ENCODE measurements at regions not wholly inside any gene's neighbourhood (a gene's known extent, or its start where the extent isn't known, plus 50 kb on each side); places are given as distances from the start of the nearest gene placed in this dataset.
"Not testable (repeated sequence)": the region's sequence is repeated elsewhere in the genome, so short reads cannot be mapped to it uniquely, and the experiment has no call there.

DNA sequence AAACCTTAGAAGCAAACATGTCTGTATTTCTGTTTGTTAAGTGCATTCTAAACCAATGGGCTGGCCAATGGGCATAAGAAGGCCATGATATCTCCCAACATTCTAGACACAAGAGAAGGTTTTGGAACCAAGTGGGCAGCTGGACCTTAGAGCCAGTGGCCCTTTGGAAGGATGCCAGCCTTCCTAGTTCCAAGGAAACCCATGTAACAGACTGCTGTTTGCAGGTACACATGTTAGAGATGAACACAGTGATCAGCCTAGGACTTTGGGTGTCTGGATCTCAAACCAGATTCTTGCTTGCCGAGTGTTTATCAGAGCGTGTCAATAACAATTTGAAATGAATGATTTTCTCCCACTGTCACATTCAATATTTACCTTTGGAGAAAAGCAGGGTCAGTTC lies 97.5 kb upstream of the COPS8 start:
- Mint-ChIP-seq H3K36me3 (no peaks in the 10 kb centered on the region), H3K27ac (no peak overlapping the region), H3K4me3 (no peak overlapping the region), H3K4me1 (peaks cover 2% of the 10 kb centered on the region), H3K9me3 (no peaks in the 10 kb centered on the region), H3K27me3 (peaks cover 17% of the 10 kb centered on the region)
- no peak for DNase-seq

DNA sequence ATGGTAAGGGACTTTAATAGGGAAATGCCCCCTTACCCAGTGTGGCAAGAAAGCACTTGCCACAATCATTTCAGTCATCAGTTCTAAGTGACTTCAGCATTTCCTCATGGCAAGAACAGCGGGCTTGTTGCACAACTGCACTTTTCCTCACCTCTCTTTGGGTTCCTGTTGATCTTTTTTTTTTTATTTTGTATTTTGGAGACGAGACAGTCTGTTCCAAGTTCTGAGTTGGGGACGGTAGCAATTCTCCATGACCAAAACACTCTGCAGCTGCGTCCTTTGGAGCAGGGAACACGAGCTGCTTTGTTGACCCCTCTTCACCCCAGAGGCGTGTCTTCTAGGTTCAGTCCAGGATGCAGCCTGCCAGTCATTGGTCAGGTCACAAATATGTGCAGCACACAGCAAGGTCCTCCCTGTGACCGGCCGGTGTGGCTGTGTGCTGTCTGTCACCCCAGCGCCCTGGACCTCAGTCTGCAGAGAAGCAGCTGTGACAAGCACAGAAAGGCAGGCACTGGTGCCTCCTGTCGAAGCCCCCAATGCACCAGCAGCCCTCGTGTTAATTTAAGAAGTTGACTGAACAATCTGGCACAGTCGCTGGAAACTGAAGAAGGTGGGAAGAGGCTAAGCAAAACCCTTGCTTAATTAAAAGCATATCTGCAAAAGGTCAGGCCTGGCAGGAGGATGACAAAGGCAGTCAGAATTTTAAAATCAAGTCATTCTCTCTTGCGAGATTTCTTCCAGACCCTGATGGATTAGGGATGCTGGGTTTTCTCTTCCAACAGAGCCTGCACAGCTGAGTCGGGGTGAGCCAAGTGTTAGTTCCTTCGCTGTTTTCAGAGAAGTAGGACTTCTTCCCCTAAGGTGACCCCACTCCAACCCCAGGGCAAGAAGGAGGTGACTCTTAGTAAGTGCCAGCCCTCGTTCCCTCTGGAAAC lies 96.7 kb upstream of the COPS8 start:
- Mint-ChIP-seq H3K4me3 (no peak overlapping the region), H3K4me1 (peaks cover 2% of the 10 kb centered on the region), H3K27ac (no peak overlapping the region)

DNA sequence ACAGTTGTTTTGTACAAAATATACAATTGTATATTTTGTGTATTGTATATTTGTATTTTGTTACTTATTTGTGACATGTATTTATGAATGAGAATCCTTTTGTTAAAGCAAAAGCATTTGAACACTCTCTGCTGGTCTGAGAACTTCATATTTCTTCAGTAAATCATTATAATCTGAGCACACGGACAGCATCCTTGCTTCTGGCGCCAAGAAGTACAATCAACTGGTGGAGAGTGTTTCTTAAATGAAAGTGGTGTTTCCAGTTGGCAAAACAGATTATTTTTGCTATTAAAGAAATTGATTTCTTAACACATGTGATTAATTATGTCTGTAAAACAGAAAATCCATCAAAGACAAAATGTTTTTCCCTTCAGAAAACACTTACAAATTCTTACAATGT lies 95.1 kb upstream of the COPS8 start:
- no peaks in the 10 kb centered on the region for H3K9me3 Mint-ChIP-seq
- no peak overlapping the region for H3K27ac Mint-ChIP-seq
- H3K4me1 Mint-ChIP-seq: peaks cover 2% of the 10 kb centered on the region
- no peak for DNase-seq
- H3K4me3 Mint-ChIP-seq: no peak overlapping the region
- H3K27me3 Mint-ChIP-seq: peaks cover 17% of the 10 kb centered on the region
- H3K36me3 Mint-ChIP-seq: no peaks in the 10 kb centered on the region

More for the DNA sequence above, 96.7 kb upstream of the COPS8 start:
- Mint-ChIP-seq H3K27me3 (peaks cover 17% of the 10 kb centered on the region), H3K36me3 (no peaks in the 10 kb centered on the region), H3K9me3 (no peaks in the 10 kb centered on the region)
- DNase-seq: no peak

DNA sequence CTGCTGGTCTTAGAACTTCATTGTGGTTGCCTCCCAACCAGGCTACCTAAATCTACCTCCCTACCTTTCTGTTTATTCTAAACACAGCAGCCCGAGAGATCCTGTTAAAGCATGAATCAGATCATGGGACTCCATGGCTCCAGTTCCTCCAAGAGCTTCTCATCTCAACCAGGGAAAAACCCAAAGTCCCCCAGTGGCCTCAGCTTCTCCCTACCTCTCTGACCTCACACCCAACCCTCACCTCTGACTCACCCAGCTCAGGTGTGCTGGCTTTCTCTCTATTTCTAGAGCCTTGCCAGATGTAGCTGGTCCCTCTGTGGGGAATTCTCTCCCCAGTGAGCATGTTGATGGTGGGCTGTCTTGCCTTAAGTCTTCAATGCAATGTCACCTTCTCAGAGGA lies 93.8 kb upstream of the COPS8 start:
- H3K9me3 Mint-ChIP-seq: no peaks in the 10 kb centered on the region
- peaks cover 17% of the 10 kb centered on the region for H3K27me3 Mint-ChIP-seq
- H3K4me1 Mint-ChIP-seq: no peaks in the 10 kb centered on the region
- H3K4me3 Mint-ChIP-seq: no peak overlapping the region
- DNase-seq: no peak
- H3K36me3 Mint-ChIP-seq: no peaks in the 10 kb centered on the region
- no peak overlapping the region for H3K27ac Mint-ChIP-seq

DNA sequence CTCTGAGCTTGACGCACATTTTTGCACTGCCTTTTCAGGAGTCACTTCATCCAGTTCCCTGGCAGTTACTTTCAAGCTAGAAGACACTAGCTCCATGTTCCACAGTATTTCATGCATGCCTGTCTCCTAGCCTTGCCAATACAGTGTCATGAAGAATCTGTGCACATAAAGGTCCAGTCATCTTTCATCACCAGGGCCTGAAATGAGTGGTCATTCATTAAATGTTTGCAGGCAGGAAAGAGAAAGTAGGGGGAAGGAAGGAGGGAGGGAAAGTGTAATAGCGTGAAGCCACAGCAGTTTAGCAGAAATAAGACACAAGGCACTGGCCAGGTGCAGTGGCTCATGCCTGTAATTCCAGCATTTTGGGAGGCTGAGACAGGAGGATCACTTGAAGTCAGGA lies 92.4 kb upstream of the COPS8 start:
- no peaks in the 10 kb centered on the region for H3K4me1 Mint-ChIP-seq
- H3K27me3 Mint-ChIP-seq: peaks cover 18% of the 10 kb centered on the region
- no peak overlapping the region for H3K4me3 Mint-ChIP-seq

DNA sequence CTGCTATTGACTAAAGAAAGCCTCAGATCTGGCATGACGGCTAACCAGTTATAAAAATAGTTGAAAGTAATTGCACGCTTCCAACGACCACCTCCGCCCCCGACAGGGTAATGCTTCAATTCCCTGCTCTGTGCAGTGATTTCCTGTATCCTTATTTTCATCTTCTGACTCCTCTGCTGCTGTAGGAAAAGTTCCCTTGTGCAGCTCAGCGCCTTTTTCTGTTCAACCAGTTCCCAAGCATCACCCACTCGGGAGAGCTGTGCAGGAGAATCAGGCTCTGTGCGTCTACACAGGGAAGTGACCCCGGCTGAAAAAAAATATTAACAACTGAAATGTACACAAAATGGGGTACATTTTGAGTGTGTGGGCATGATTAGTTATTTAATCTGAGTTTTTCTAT lies 91.3 kb upstream of the COPS8 start:
- H3K27me3 Mint-ChIP-seq: peaks cover 10% of the 10 kb centered on the region
- H3K27ac Mint-ChIP-seq: no peak overlapping the region
- no peaks in the 10 kb centered on the region for H3K9me3 Mint-ChIP-seq
- DNase-seq: no peak
- no peaks in the 10 kb centered on the region for H3K36me3 Mint-ChIP-seq
- no peaks in the 10 kb centered on the region for H3K4me1 Mint-ChIP-seq
- H3K4me3 Mint-ChIP-seq: no peak overlapping the region

More for the DNA sequence above, 92.4 kb upstream of the COPS8 start:
- Mint-ChIP-seq H3K27ac (no peak overlapping the region), H3K9me3 (no peaks in the 10 kb centered on the region), H3K36me3 (no peaks in the 10 kb centered on the region)
- DNase-seq: no peak

DNA sequence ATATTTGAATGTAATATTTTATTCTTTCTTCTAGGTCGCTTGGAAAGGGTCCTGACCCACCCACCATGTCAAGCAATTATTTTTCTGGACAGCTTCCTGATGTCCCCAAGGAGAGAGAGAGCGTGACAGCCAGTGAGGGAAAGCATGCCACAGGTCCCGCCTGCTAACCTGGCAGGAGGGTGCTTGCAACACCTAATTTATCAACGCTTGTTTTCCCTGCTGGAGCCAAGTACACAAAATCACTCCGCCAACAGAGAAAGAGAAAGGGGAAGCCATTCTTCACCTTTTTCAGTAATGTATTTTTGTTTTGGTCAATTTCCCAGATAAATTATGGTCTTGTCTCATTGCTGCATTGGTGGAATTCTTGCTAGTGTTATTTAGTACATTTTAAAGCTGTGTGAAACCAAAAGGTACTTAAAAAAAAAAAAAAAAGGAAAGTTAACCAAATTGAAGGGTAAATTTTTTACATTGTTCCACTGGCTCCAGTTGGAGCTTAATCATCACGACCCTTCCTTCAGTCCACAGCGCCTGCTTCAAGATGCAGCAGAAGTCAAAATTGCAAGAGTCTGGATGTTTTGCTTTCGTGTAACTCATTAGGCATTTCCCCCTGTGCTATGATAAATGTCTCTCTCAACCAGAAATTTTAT lies 88.5 kb upstream of the COPS8 start:
- peaks cover 5% of the 10 kb centered on the region for H3K27me3 Mint-ChIP-seq
- no peaks in the 10 kb centered on the region for H3K4me1 Mint-ChIP-seq
- H3K9me3 Mint-ChIP-seq: no peaks in the 10 kb centered on the region
- DNase-seq: no peak
- no peak overlapping the region for H3K27ac Mint-ChIP-seq
- no peak overlapping the region for H3K4me3 Mint-ChIP-seq
- no peaks in the 10 kb centered on the region for H3K36me3 Mint-ChIP-seq

DNA sequence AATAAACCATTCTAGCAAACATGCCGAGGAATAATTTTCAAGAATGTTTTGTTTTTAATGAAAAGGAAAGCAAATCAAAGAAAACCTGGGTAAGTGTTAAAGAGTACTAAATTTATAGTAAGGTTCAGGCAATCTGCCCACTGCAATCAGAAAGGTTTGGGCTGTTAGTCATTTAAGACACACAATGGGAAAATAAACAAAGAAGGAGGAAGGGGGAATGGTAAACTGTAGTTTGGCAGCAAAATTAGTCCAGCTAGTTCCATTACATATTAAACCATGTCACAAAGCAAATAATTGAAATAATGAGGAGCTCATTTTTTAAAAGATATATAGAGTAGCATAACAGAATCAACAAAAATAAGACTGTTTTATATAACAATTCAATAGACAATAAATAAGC lies 87.5 kb upstream of the COPS8 start:
- Mint-ChIP-seq H3K27ac (no peak overlapping the region), H3K27me3 (peaks cover 3% of the 10 kb centered on the region), H3K4me1 (no peaks in the 10 kb centered on the region), H3K36me3 (no peaks in the 10 kb centered on the region), H3K4me3 (no peak overlapping the region), H3K9me3 (no peaks in the 10 kb centered on the region)
- no peak for DNase-seq

DNA sequence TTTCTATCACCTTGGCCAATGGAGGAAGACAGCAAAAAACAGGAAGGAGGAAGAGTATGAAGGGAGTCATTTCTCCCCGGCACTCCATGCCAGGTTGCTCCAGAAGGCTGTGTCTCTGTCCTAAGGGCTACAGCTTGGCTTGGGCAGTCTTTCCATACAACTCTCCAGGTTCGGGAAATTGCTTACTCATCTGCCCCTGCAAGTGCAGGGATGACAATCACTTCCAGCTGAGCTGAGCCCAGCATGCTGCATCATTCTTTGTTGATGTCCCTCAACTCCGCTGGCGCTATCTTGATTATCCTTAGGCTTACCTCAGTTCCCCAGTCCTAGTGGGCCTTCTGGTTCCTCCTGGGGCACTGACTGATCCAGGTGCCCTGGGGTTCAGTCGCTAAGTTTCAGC lies 86.9 kb upstream of the COPS8 start:
- Mint-ChIP-seq H3K4me1 (no peaks in the 10 kb centered on the region), H3K4me3 (no peak overlapping the region), H3K27me3 (peaks cover 3% of the 10 kb centered on the region), H3K9me3 (no peaks in the 10 kb centered on the region), H3K27ac (no peak overlapping the region), H3K36me3 (no peaks in the 10 kb centered on the region)
- DNase-seq: no peak

DNA sequence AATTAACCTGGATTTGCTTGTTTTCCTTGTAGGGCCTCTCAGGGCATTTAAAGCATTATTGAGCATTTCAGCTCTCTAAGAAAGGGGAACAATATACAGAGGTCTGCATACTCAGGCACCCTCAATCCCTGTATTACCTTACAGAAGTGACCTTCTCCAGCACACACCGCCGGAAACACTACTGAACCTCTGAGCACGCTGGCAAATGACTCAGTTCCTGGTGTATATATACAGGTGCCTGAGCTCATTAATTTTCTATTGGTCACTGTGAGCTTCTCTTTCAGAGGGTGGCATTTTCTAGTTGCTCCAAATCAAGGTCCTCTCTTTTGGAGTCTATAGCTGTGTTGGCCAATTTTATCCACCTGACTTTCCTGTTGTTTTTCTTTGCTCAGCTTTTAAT lies 85.2 kb upstream of the COPS8 start:
- Mint-ChIP-seq H3K27me3 (peaks cover 3% of the 10 kb centered on the region), H3K36me3 (no peaks in the 10 kb centered on the region), H3K4me1 (no peaks in the 10 kb centered on the region), H3K27ac (no peak overlapping the region), H3K9me3 (no peaks in the 10 kb centered on the region), H3K4me3 (no peak overlapping the region)
- DNase-seq: no peak

DNA sequence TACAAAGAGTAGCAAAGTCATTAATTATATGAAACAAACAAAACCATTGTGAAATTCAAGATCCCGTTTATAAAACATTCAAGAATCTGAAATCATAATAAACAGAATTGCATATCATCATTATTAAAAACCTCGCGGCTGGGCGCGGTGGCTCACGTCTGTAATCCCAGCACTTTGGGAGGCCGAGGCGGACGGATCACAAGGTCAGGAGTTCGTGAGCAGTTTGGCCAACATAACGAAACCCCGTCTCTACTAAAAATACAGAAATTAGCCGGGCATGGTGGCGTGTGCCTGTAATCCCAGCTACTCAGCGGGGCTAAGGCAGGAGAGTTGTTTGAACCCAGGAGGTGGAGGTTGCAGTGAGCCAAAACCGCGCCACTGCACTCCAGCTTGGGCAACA lies 80.3 kb upstream of the COPS8 start:
- DNase-seq: not testable (repeated sequence)

DNA sequence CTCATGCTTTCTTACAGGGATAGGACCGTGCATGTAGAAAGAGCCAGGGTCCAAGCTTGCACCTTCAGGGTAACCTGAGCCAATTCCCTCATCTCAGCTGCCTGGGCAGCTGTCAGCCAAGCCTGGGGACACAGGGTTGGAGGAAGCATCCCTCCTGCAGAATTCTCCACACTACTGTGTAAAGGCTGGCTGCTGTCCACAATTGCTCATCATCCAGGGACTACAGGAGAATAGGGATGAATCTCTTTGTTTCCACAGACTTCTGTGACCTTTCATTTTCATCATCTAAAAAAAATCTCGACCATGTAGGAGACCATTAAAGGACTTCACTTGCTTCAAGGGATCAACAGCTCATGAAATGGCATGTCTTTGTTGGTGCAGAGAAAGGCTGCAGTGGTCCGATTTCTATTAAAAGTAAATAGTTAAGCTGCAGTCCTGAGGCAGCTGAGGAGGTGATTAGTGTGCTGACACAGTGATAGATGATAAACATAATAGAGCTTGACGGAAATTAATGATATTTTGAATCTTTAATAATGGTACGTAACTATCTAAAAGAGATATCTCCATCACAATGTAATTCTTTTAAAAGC lies 74.4 kb upstream of the COPS8 start:
- no peaks in the 10 kb centered on the region for H3K4me1 Mint-ChIP-seq
- DNase-seq: no peak
- H3K9me3 Mint-ChIP-seq: no peaks in the 10 kb centered on the region
- no peaks in the 10 kb centered on the region for H3K27me3 Mint-ChIP-seq
- no peak overlapping the region for H3K27ac Mint-ChIP-seq
- no peaks in the 10 kb centered on the region for H3K36me3 Mint-ChIP-seq
- H3K4me3 Mint-ChIP-seq: no peak overlapping the region

More for the DNA sequence above, 80.3 kb upstream of the COPS8 start:
- not testable (repeated sequence) for H3K4me1 Mint-ChIP-seq, H3K27ac Mint-ChIP-seq, H3K9me3 Mint-ChIP-seq, H3K4me3 Mint-ChIP-seq, H3K36me3 Mint-ChIP-seq, H3K27me3 Mint-ChIP-seq

DNA sequence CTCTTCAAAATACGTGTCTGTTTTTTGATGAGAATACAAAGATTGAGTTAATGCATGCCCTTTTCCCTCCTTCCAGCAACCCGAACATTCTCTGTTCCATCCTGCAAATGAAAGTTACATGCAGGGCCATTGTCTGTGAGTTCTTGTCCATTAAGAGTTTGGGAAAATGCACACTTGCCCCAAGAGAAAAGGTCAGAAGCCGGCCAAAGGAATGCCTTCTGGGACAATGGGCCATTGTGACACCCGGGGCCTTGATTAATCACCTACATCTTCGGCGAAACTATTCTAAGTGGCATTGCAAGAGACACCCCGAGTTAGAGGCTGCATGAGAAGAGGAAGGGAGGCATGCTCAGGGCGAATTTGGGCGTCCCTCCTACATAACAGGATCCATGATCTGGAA lies 73.7 kb upstream of the COPS8 start:
- no peak for DNase-seq
- no peaks in the 10 kb centered on the region for H3K9me3 Mint-ChIP-seq
- H3K36me3 Mint-ChIP-seq: no peaks in the 10 kb centered on the region
- H3K27me3 Mint-ChIP-seq: no peaks in the 10 kb centered on the region
- no peaks in the 10 kb centered on the region for H3K4me1 Mint-ChIP-seq
- no peak overlapping the region for H3K27ac Mint-ChIP-seq
- H3K4me3 Mint-ChIP-seq: no peak overlapping the region

DNA sequence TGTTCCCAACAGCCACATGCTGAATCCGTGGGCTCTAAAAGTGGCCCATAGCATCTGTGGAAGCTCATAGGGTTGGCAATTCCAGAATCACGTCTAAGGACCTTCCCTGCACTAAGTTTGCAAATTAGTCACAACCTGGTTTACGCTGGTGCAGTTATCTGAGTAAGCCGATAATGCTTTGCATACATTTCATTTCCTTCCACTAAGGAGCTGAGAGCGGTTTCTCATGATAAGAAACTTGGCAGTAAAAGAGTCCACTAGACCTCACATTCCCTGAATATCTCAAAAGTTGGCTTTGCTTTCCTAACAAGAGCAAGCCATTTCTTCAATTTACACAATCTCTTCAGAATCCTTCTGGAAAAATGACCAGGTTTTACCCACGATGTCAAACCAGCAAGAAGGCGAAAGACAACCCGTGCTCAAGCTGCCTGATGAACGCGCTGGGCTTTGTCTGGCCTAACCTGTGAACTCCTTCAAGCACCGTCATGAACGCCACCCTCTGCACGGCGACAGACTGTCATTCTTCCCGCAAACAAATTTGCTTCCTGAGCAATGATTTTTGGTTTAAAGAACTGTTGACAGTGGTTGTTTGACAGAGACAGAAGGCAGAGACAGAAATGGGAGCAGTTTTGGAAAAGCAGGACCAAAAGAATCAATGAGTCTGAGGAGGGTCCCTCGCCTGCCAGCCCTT lies 73.0 kb upstream of the COPS8 start:
- no peak for DNase-seq
- Mint-ChIP-seq H3K27ac (no peak overlapping the region), H3K4me1 (no peaks in the 10 kb centered on the region), H3K27me3 (no peaks in the 10 kb centered on the region), H3K4me3 (no peak overlapping the region), H3K9me3 (no peaks in the 10 kb centered on the region), H3K36me3 (no peaks in the 10 kb centered on the region)
